ENCODE measurements at regions not wholly inside any gene's neighbourhood (a gene's known extent, or its start where the extent isn't known, plus 50 kb on each side); places are given as distances from the start of the nearest gene placed in this dataset.
"Not testable (repeated sequence)": the region's sequence is repeated elsewhere in the genome, so short reads cannot be mapped to it uniquely, and the experiment has no call there.

- not testable (repeated sequence) for DNase-seq
Measured at GRCh38 chr18:14995023-14995422, 247.1 kb downstream of the ANKRD30B start.

GRCh38 chr18:14997357-14997756, 249.4 kb downstream of the ANKRD30B start:
- DNase-seq = no peak

- DNase-seq = not testable (repeated sequence)
Measured at GRCh38 chr18:14997899-14998298, 249.9 kb downstream of the ANKRD30B start.

- DNase-seq = not testable (repeated sequence)
Measured at GRCh38 chr18:14998360-14999042, 250.5 kb downstream of the ANKRD30B start.

- DNase-seq = no peak
Measured at GRCh38 chr18:14999085-14999975, 251.4 kb downstream of the ANKRD30B start.

GRCh38 chr18:15000119-15001037, 252.4 kb downstream of the ANKRD30B start:
- not testable (repeated sequence) for DNase-seq

GRCh38 chr18:15001038-15001794, 253.2 kb downstream of the ANKRD30B start:
- DNase-seq = not testable (repeated sequence)

- DNase-seq = not testable (repeated sequence)
Measured at GRCh38 chr18:15001795-15002107, 253.8 kb downstream of the ANKRD30B start.

- DNase-seq = not testable (repeated sequence)
Measured at GRCh38 chr18:15002765-15003164, 254.8 kb downstream of the ANKRD30B start.

- not testable (repeated sequence) for DNase-seq
Measured at GRCh38 chr18:15003231-15003630, 255.3 kb downstream of the ANKRD30B start.

GRCh38 chr18:15003636-15004269, 255.8 kb downstream of the ANKRD30B start:
- not testable (repeated sequence) for DNase-seq

GRCh38 chr18:15004270-15004973, 256.4 kb downstream of the ANKRD30B start:
- not testable (repeated sequence) for DNase-seq

- no peak for DNase-seq
Measured at GRCh38 chr18:15005313-15006130, 257.6 kb downstream of the ANKRD30B start.

- DNase-seq = not testable (repeated sequence)
Measured at GRCh38 chr18:15006616-15007015, 258.6 kb downstream of the ANKRD30B start.

- DNase-seq = not testable (repeated sequence)
Measured at GRCh38 chr18:15026041-15026440, 278.1 kb downstream of the ANKRD30B start.

GRCh38 chr18:15028037-15028436, 280.1 kb downstream of the ANKRD30B start:
- not testable (repeated sequence) for DNase-seq

- DNase-seq = not testable (repeated sequence)
Measured at GRCh38 chr18:15060279-15060880, 312.4 kb downstream of the ANKRD30B start.

GRCh38 chr18:15061289-15061896, 313.4 kb downstream of the ANKRD30B start:
- not testable (repeated sequence) for DNase-seq

GRCh38 chr18:15066434-15066833, 318.5 kb downstream of the ANKRD30B start:
- DNase-seq = not testable (repeated sequence)

All from islet precursor cell (in vitro differentiated cells).